Gastroesophageal sphincter (tissue), 3 donors: ENCODE measurements at regions not wholly inside any gene's neighbourhood (a gene's known extent, or its start where the extent isn't known, plus 50 kb on each side); places are given as distances from the start of the nearest gene placed in this dataset.

Source experiments
- EP300 ChIP-seq: sonication (generic); formaldehyde crosslinking; IDR thresholded peaks from one replicate; pipeline ENCODE4 v1.6.1; 2017; ENCODE audit warnings: antibody characterized with exemption, mild to moderate bottlenecking
- TF ChIP-seq, protein P1 (sequence below), 4 experiments: fragments of 200-600 bp in 2 of 4; fragments of 450-650 bp in 2 of 4; sonication (generic) in 1 of 4; IDR thresholded peaks; one replicate each; pipeline ENCODE4 v1.5.1; 2017 to 2019; ENCODE audit warnings: antibody characterized with exemption in 4 of 4, mild to moderate bottlenecking in 2 of 4, moderate library complexity in 2 of 4

DNA sequence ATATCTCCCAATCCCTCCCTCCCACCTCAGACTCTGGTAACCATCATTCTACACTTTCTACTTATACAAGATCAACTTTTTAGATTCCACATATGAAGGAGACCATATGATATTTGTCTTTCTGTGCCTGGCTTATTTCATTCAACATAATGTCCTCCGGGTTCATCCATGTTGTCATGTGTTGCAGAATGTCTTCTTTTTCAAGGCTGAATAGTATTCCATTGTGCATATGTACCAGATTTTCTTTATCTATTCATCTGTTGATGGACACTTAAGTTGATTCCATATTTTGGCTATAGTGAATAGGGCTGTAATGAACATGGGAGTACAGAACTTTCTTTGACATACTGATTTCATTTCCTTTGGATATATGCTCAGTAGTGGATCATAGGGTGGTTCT lies 78.9 kb upstream of the MAP1B start:
- TF ChIP-seq, protein P1, sequence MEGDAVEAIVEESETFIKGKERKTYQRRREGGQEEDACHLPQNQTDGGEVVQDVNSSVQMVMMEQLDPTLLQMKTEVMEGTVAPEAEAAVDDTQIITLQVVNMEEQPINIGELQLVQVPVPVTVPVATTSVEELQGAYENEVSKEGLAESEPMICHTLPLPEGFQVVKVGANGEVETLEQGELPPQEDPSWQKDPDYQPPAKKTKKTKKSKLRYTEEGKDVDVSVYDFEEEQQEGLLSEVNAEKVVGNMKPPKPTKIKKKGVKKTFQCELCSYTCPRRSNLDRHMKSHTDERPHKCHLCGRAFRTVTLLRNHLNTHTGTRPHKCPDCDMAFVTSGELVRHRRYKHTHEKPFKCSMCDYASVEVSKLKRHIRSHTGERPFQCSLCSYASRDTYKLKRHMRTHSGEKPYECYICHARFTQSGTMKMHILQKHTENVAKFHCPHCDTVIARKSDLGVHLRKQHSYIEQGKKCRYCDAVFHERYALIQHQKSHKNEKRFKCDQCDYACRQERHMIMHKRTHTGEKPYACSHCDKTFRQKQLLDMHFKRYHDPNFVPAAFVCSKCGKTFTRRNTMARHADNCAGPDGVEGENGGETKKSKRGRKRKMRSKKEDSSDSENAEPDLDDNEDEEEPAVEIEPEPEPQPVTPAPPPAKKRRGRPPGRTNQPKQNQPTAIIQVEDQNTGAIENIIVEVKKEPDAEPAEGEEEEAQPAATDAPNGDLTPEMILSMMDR (IDR thresholded peaks at IDR 0.05) = no peak
- no peak for TF ChIP-seq EP300
